ENCODE measurements at regions not wholly inside any gene's neighbourhood (a gene's known extent, or its start where the extent isn't known, plus 50 kb on each side); places are given as distances from the start of the nearest gene placed in this dataset.

DNA sequence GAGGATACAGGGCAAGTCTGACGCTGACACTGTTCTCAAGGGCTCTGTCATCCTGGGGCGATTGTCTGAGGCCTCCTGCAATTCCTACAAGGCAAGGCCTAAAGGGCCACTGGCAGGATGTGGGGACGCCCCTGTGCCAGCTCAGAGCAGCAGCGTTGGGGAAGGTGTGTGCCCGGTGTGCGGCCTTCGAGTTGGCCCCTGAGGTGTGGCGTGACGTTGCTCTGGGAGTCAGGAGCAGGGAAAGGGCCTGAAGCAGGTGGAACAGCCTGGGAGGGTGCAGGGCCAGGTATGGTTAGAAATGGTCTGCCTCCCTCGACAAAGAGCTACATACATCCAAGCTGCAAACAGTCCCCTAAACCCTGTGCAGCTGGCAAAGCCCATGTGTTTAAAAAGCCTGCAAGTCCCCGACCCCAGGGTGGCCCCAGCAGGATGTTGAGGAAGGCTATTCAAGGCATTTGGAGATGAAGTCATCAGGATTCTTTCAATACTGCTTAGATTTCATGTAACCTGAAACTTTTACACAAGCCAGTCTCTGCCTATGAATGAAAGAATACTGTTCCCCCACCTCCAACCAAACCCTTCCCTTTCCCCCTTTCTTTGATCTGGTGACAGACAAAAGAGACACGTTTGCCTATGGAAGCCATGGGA, 142.5 kb upstream of the TNS3 start:
- H3K27ac Mint-ChIP-seq, result no peak overlapping the region
- no peaks in the 10 kb centered on the region for H3K9me3 Mint-ChIP-seq
- H3K27me3 Mint-ChIP-seq, result no peaks in the 10 kb centered on the region
- no peak overlapping the region for H3K4me3 Mint-ChIP-seq
- H3K36me3 Mint-ChIP-seq (ENCODE audit: low read depth), result no peaks in the 10 kb centered on the region
- H3K4me1 Mint-ChIP-seq (ENCODE audit: low read depth), result no peaks in the 10 kb centered on the region

DNA sequence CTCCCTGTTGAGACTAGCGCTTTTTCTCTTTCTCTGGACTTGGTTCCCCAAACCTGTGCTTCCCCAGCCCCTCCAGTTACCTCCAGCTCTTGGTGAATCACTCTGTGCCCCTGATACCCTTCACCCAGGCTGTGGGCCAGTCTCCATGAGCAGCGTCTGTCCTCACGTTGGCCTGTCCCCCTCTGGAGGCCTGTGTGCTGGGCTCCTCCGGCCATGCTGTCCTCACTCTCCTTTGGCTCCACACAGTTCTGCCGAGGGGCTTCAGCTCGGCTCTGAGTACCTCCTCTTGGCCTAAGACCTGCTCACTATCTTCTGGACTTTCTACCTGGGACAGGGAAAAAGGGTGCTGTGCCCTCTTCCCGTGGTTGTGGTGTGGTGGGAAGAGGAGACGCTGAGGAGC, 140.2 kb upstream of the TNS3 start:
- H3K4me1 Mint-ChIP-seq (ENCODE audit: low read depth), result no peaks in the 10 kb centered on the region
- no peaks in the 10 kb centered on the region for H3K36me3 Mint-ChIP-seq (ENCODE audit: low read depth)
- no peak overlapping the region for H3K27ac Mint-ChIP-seq
- no peak overlapping the region for H3K4me3 Mint-ChIP-seq
- no peaks in the 10 kb centered on the region for H3K27me3 Mint-ChIP-seq
- H3K9me3 Mint-ChIP-seq, result no peaks in the 10 kb centered on the region

DNA sequence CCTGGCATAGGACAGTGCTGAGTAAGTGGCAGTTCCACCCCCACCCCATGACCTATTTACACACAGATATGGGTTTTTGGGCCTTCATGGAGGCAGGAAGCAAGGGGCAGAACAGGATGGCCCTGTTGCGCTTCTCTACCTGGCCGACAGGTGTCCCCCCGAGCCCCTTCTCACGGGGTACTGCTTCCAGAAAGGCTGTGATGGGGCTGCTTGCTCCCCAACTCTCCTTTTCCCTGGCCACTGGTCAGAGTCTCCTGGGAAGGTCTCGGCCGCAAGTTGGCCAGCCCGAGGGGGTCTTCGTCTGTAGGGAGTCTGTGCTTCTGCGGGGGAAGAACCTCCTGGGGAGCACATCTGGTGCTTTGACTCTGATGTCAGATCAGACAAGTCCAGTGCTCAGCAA, 139.8 kb upstream of the TNS3 start:
- Mint-ChIP-seq H3K27me3 (no peaks in the 10 kb centered on the region), H3K9me3 (no peaks in the 10 kb centered on the region), H3K36me3 (ENCODE audit: low read depth) (no peaks in the 10 kb centered on the region), H3K27ac (no peak overlapping the region), H3K4me3 (no peak overlapping the region), H3K4me1 (ENCODE audit: low read depth) (no peaks in the 10 kb centered on the region)

- H3K27me3 Mint-ChIP-seq, result no peaks in the 10 kb centered on the region
- no peak overlapping the region for H3K4me3 Mint-ChIP-seq
- H3K36me3 Mint-ChIP-seq (ENCODE audit: low read depth), result no peaks in the 10 kb centered on the region
- no peak overlapping the region for H3K27ac Mint-ChIP-seq
- H3K9me3 Mint-ChIP-seq, result no peaks in the 10 kb centered on the region
- no peaks in the 10 kb centered on the region for H3K4me1 Mint-ChIP-seq (ENCODE audit: low read depth)
Measured at GRCh38 chr7:47720907-47721244, 139.0 kb upstream of the TNS3 start.

GRCh38 chr7:47720141-47720906, 138.4 kb upstream of the TNS3 start:
- Mint-ChIP-seq H3K4me1 (ENCODE audit: low read depth) (peaks cover 2% of the 10 kb centered on the region), H3K27me3 (no peaks in the 10 kb centered on the region), H3K36me3 (ENCODE audit: low read depth) (no peaks in the 10 kb centered on the region), H3K4me3 (no peak overlapping the region), H3K9me3 (no peaks in the 10 kb centered on the region), H3K27ac (no peak overlapping the region)

GRCh38 chr7:47719675-47720074, 137.8 kb upstream of the TNS3 start:
- Mint-ChIP-seq H3K4me3 (no peak overlapping the region), H3K27me3 (no peaks in the 10 kb centered on the region), H3K9me3 (no peaks in the 10 kb centered on the region), H3K36me3 (ENCODE audit: low read depth) (no peaks in the 10 kb centered on the region), H3K4me1 (ENCODE audit: low read depth) (peaks cover 8% of the 10 kb centered on the region), H3K27ac (no peak overlapping the region)

- Mint-ChIP-seq H3K27me3 (no peaks in the 10 kb centered on the region), H3K4me3 (no peak overlapping the region), H3K4me1 (ENCODE audit: low read depth) (peaks cover 10% of the 10 kb centered on the region), H3K36me3 (ENCODE audit: low read depth) (no peaks in the 10 kb centered on the region), H3K9me3 (no peaks in the 10 kb centered on the region), H3K27ac (no peak overlapping the region)
Measured at GRCh38 chr7:47715631-47716068, 133.7 kb upstream of the TNS3 start.

GRCh38 chr7:47714669-47715607, 133.0 kb upstream of the TNS3 start:
- H3K27me3 Mint-ChIP-seq, result no peaks in the 10 kb centered on the region

DNA sequence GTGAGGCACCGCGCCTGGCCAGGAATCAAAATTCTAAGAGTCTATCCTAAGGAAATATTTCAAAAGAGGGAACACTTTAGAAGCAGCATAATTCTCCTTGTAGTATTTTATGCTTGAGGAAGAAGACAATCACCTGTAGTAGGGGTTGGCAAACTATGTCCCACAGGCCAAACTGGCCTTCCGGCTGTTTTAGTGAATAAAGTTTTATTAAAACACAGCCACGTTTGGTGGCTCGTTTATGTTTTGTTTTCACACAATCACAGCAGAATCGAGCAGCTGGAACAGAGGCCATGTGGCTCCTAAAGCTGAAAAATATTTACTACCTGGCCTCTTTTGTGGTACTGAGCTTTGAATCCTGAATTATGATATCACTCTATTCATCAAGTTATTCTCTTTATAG, 131.7 kb upstream of the TNS3 start:
- no peaks in the 10 kb centered on the region for H3K27me3 Mint-ChIP-seq
- H3K4me1 Mint-ChIP-seq (ENCODE audit: low read depth), result peaks cover 10% of the 10 kb centered on the region
- H3K9me3 Mint-ChIP-seq, result no peaks in the 10 kb centered on the region
- no peaks in the 10 kb centered on the region for H3K36me3 Mint-ChIP-seq (ENCODE audit: low read depth)
- H3K27ac Mint-ChIP-seq, result no peak overlapping the region
- H3K4me3 Mint-ChIP-seq, result no peak overlapping the region

More at GRCh38 chr7:47714669-47715607, 133.0 kb upstream of the TNS3 start:
- Mint-ChIP-seq H3K27ac (no peak overlapping the region), H3K4me3 (no peak overlapping the region), H3K9me3 (no peaks in the 10 kb centered on the region), H3K4me1 (ENCODE audit: low read depth) (peaks cover 10% of the 10 kb centered on the region), H3K36me3 (ENCODE audit: low read depth) (no peaks in the 10 kb centered on the region)

DNA sequence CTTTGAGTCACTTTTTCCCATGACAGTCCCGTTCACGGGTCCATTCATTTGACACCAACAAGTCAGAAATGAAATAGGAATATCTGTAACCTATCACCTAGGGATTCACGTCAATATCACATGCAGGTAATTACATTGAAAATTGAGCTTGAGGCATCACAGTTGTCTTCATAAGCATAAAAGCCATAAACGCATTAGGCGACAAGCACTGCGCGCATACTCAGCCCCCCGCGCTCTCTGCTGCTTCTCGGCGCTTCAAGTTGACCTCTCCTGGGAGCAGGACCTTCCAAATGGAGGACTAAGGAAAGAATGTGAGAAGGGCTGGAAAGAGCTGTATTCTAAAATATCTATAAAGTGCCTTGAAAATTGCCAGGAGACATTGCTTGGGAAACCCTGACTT, 130.5 kb upstream of the TNS3 start:
- no peaks in the 10 kb centered on the region for H3K9me3 Mint-ChIP-seq
- no peak overlapping the region for H3K4me3 Mint-ChIP-seq
- no peaks in the 10 kb centered on the region for H3K27me3 Mint-ChIP-seq
- H3K27ac Mint-ChIP-seq, result no peak overlapping the region
- no peaks in the 10 kb centered on the region for H3K36me3 Mint-ChIP-seq (ENCODE audit: low read depth)
- H3K4me1 Mint-ChIP-seq (ENCODE audit: low read depth), result peaks cover 10% of the 10 kb centered on the region

DNA sequence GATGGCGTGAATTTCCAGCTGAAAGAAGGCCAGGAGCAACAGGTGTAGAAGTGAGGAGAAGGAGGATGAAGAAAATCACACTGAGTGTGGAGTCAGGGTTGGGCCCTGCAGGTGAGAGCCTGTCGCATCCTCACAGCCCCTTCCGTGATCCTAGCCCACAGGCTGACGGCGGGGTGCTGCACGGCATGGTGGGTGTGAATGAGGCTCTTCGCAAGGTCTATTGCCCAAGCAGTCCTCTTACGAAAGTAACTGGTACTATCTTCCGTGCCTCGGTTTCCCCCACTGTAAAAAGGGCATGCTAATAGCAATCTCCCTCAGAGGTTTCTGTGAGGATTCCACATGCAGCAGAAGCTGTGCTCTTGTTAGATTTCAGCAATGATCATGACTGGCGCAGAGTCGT, 129.9 kb upstream of the TNS3 start:
- Mint-ChIP-seq H3K9me3 (no peaks in the 10 kb centered on the region), H3K36me3 (ENCODE audit: low read depth) (no peaks in the 10 kb centered on the region), H3K4me3 (no peak overlapping the region), H3K27ac (no peak overlapping the region), H3K4me1 (ENCODE audit: low read depth) (peaks cover 10% of the 10 kb centered on the region), H3K27me3 (no peaks in the 10 kb centered on the region)

DNA sequence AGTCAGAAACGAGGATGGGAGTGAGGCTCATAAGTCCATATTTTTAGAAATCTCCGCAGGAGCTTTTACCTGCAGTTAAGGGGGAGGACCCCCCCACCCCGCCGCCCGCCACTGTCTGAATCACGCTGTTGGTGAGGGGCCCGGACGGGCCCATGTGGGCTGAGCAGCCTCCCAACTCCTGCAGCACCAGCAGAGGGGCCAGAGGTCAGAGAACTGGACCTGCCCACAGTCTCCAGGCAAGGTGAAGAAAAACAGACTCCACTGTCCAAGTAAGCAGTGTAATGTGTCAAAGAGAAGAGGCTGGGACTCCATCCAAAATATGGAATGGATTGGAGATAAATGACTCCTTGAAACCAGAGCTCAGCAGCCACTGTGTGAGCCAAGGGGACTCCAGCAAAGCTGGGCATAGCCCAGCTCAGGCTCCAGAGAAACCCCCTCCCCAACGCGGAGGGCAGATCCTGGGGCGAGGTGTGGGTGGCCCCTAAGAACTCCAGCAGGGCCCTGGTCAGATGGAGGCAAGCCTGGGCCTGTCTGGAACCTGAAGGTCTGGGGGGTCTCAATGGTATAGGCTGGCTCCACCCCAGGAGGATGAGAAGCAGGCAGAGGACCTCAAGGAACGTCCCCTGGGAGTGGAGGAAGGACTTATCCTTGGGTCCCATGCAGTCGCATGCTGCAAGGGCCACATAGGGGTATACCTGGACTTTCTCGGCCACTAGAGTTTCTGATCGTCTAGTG, 128.5 kb upstream of the TNS3 start:
- H3K4me1 Mint-ChIP-seq (ENCODE audit: low read depth), result peaks cover 8% of the 10 kb centered on the region
- H3K9me3 Mint-ChIP-seq, result no peaks in the 10 kb centered on the region
- H3K27ac Mint-ChIP-seq, result no peak overlapping the region

GRCh38 chr7:47709451-47709850, 127.5 kb upstream of the TNS3 start:
- no peak overlapping the region for H3K27ac Mint-ChIP-seq
- no peaks in the 10 kb centered on the region for H3K36me3 Mint-ChIP-seq (ENCODE audit: low read depth)
- H3K9me3 Mint-ChIP-seq, result no peaks in the 10 kb centered on the region
- no peaks in the 10 kb centered on the region for H3K4me1 Mint-ChIP-seq (ENCODE audit: low read depth)
- H3K27me3 Mint-ChIP-seq, result no peaks in the 10 kb centered on the region
- H3K4me3 Mint-ChIP-seq, result no peak overlapping the region

More for the DNA sequence above, 128.5 kb upstream of the TNS3 start:
- Mint-ChIP-seq H3K4me3 (no peak overlapping the region), H3K27me3 (no peaks in the 10 kb centered on the region), H3K36me3 (ENCODE audit: low read depth) (no peaks in the 10 kb centered on the region)

DNA sequence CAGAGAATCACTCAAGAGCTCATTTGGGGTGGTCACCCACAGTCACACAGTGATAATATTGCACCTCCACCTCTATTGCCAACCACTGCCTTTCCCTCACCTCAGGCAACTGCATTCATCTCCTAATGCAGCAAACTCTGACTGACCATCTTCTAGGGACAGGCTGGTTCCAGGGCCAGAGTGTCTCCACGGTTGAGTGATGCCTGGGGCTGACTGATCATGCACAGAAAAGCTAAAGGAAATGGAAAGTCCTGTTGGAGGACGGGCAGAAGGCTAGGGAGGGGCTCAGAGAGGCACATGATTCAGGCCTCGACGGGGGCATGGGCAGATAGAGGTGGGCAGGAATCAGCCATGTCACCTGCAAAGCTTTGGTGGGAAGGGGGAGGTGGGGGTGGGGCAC, 127.1 kb upstream of the TNS3 start:
- Mint-ChIP-seq H3K4me3 (no peak overlapping the region), H3K4me1 (ENCODE audit: low read depth) (no peaks in the 10 kb centered on the region), H3K27ac (no peak overlapping the region), H3K36me3 (ENCODE audit: low read depth) (no peaks in the 10 kb centered on the region), H3K9me3 (no peaks in the 10 kb centered on the region), H3K27me3 (no peaks in the 10 kb centered on the region)
